Adrenal gland (tissue), 9 donors: ENCODE measurements at regions not wholly inside any gene's neighbourhood (a gene's known extent, or its start where the extent isn't known, plus 50 kb on each side); places are given as distances from the start of the nearest gene placed in this dataset.

ENCODE experiments used
- DNase-seq, 7 donors: peaks; one replicate each; pipeline ENCODE4 v3.0.0-alpha.2; 2019 to 2020
- H3K27ac ChIP-seq, 5 donors: fragments of 200-600 bp; sonication (generic) in 4 of 5; 1 replicate in 3 of 5; 2 replicates in 2 of 5; pipeline versions ENCODE4 v1.5.1 to v1.8.0; 2016 to 2020; ENCODE audit warnings: mild to moderate bottlenecking in 1 of 5
- H3K27me3 ChIP-seq: fragments of 200-600 bp; 2 replicates; pipeline ENCODE4 v1.8.0; 2021
- H3K36me3 ChIP-seq, 2 donors: fragments of 200-600 bp; replicated peaks in 1 of 2; 1 replicate in 1 of 2; 2 replicates in 1 of 2; pipeline versions ENCODE4 v1.5.1 to v1.8.0; 2018 to 2022
- H3K4me1 ChIP-seq, 2 donors: fragments of 200-600 bp; replicated peaks in 1 of 2; 1 replicate in 1 of 2; 2 replicates in 1 of 2; pipeline versions ENCODE4 v1.5.1 to v1.8.0; 2018 to 2021
- H3K4me3 ChIP-seq, 4 donors: fragments of 200-600 bp; sonication (generic) in 3 of 4; one replicate each; pipeline ENCODE4 v1.5.1; 2016 to 2018
- H3K9me3 ChIP-seq, 3 donors: fragments of 200-600 bp; sonication (generic) in 1 of 3; replicated peaks in 1 of 3; 1 replicate in 2 of 3; 2 replicates in 1 of 3; pipeline versions ENCODE4 v1.5.1 to v1.8.0; 2016 to 2021
- CTCF ChIP-seq, 6 experiments: fragments of 450-650 bp in 4 of 6; fragments of 200-600 bp in 2 of 6; sonication (generic) in 1 of 6; IDR thresholded peaks; 1 replicate in 5 of 6; 2 replicates in 1 of 6; pipeline versions ENCODE4 v1.5.1 to v1.8.0; 2016 to 2021; ENCODE audit warnings: antibody characterized with exemption in 6 of 6, mild to moderate bottlenecking in 2 of 6, moderate library complexity in 1 of 6
- POLR2A ChIP-seq, 2 donors: fragments of 450-650 bp; IDR thresholded peaks; one replicate each; pipeline ENCODE4 v1.6.1; 2017; ENCODE audit warnings: antibody characterized with exemption in 2 of 2, mild to moderate bottlenecking in 2 of 2, moderate library complexity in 1 of 2
- WGBS, 4 donors: extraction: QIAGEN DNeasy Blood & Tissue Kit in 2 of 4; methylation state at CpG; one replicate each; pipeline versions ENCODE4 v1.1.5 to v1.1.7; 2013 to 2017; 5-methylcytosine and 5-hydroxymethylcytosine counted together
- intact Hi-C, 2 donors: fragments of 100-400 bp; cut with DNase I; formaldehyde crosslinking; loops; one replicate each; pipeline versions ENCODE4 v1.14.1 to v1.15.0; 2022 to 2023
- donor health status: healthy with polysubstance abuse.
- donor health status: Bipolar disorder and iron deficiency.
- donor health status: DM: yes; HTN: yes; CAD: no.
- donor health status: DM: no; HTN: no; CAD: no.
- donor health status: DM: no; HTN: no; CAD: no.

GRCh38 chr6:113299531-113299930 is 557.6 kb upstream of the MARCKS start:
- no peak for TF ChIP-seq CTCF (IDR thresholded peaks at IDR 0.05)
- no peak for TF ChIP-seq POLR2A (IDR thresholded peaks at IDR 0.05)
- no peak overlapping the region for H3K4me3 ChIP-seq
- H3K4me1 ChIP-seq: no peaks in the 10 kb centered on the region
- no peak overlapping the region for H3K27ac ChIP-seq
- H3K9me3 ChIP-seq: no peaks in the 10 kb centered on the region
- H3K36me3 ChIP-seq: no peaks in the 10 kb centered on the region
- DNase-seq: no peak
- H3K27me3 ChIP-seq: no peaks in the 10 kb centered on the region
- intact Hi-C loops: no loop called here

- TF ChIP-seq POLR2A (IDR thresholded peaks at IDR 0.05) (no peak), CTCF (IDR thresholded peaks at IDR 0.05) (no peak)
- no peak overlapping the region for H3K4me3 ChIP-seq
- no peaks in the 10 kb centered on the region for H3K4me1 ChIP-seq
- H3K27ac ChIP-seq: no peak overlapping the region
- intact Hi-C loops: no loop called here
- H3K36me3 ChIP-seq: no peaks in the 10 kb centered on the region
- no peaks in the 10 kb centered on the region for H3K9me3 ChIP-seq
- DNase-seq: no peak
- no peaks in the 10 kb centered on the region for H3K27me3 ChIP-seq
These were observed 555.5 kb upstream of the MARCKS start for GRCh38 chr6:113301651-113302050.

DNA sequence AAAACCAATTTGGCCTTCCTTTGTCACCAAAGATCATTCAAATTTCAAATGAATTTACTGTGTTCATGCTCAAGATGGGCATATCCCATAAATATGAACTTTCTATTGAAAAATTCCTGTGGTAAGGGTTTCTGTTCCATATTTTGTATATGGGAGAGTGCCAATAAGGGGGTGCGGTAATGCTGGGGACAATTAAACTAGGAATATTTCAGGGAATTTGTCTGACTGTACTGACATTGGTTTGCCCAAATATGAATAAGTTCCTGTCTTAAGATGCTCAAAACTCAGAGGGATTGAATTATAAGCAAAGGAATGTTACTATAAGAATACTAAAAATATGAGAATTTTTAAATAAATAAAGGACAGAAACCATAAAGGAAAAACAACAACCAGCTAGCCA is 553.0 kb upstream of the MARCKS start:
- WGBS, 4 donors: 89 to 100% (median 97%) methylated on average over 1 of the region's 1 CpG
- intact Hi-C loops: no loop called here
- TF ChIP-seq CTCF (IDR thresholded peaks at IDR 0.05) (no peak), POLR2A (IDR thresholded peaks at IDR 0.05) (no peak)

GRCh38 chr6:113306552-113307145 is 550.5 kb upstream of the MARCKS start:
- Histone ChIP-seq H3K4me1 (no peaks in the 10 kb centered on the region), H3K27ac (no peak overlapping the region), H3K36me3 (no peaks in the 10 kb centered on the region), H3K27me3 (no peaks in the 10 kb centered on the region), H3K4me3 (no peak overlapping the region), H3K9me3 (no peaks in the 10 kb centered on the region)
- TF ChIP-seq POLR2A (IDR thresholded peaks at IDR 0.05) (no peak), CTCF (IDR thresholded peaks at IDR 0.05) (peak; percentile 25 to 58 (median 42))
- DNase-seq: peak; percentile 13 to 82 (median 45)
- 55 to 75% (median 61%) methylated on average over 5 of the region's 5 CpGs for WGBS, 4 donors
- intact Hi-C loops: no loop called here

More for the DNA sequence above, 553.0 kb upstream of the MARCKS start:
- Histone ChIP-seq H3K4me1 (no peaks in the 10 kb centered on the region), H3K27me3 (no peaks in the 10 kb centered on the region), H3K36me3 (no peaks in the 10 kb centered on the region), H3K4me3 (no peak overlapping the region), H3K27ac (no peak overlapping the region), H3K9me3 (no peaks in the 10 kb centered on the region)
- DNase-seq: no peak
